ENCODE measurements at regions not wholly inside any gene's neighbourhood (a gene's known extent, or its start where the extent isn't known, plus 50 kb on each side); places are given as distances from the start of the nearest gene placed in this dataset.

- H3K14ac ChIP-seq (ENCODE audit: low read length) = no peak overlapping the region
- no peak overlapping the region for H3K4me3 ChIP-seq (ENCODE audit: low read length in 2 of 2)
- no peak overlapping the region for H2BK5ac ChIP-seq (ENCODE audit: low read length)
- no peaks in the 10 kb centered on the region for H3K9me3 ChIP-seq (replicated peaks in 1 of 2; ENCODE audit: control insufficient read depth in 2 of 2, insufficient read depth in 1 of 2, low read depth in 1 of 2, low read length in 2 of 2)
- H3K18ac ChIP-seq (ENCODE audit: low read length) = no peak overlapping the region
- no peak overlapping the region for H3K27ac ChIP-seq (replicated peaks; ENCODE audit: low read length)
- H3K23ac ChIP-seq (ENCODE audit: low read depth, low read length, poor library complexity) = no peak overlapping the region
- peaks cover 0 to 5% (median 0%) of the 10 kb centered on the region in 3 experiments for H3K27me3 ChIP-seq (ENCODE audit: control insufficient read depth in 3 of 3, insufficient read depth in 3 of 3, low read depth in 1 of 3, low read length in 3 of 3)
- no peak overlapping the region for H4K91ac ChIP-seq (ENCODE audit: low read depth, low read length, poor library complexity)
- no peak overlapping the region for H3K9ac ChIP-seq (ENCODE audit: low read depth, low read length, poor library complexity)
- H2AK5ac ChIP-seq (ENCODE audit: low read depth, low read length) = peak overlapping the region; percentile 41
- H4K8ac ChIP-seq (ENCODE audit: low read depth, low read length) = no peak overlapping the region
- H2BK12ac ChIP-seq (ENCODE audit: low read length) = no peak overlapping the region
- no peak for DNase-seq (ENCODE audit: low spot score)
- no peaks in the 10 kb centered on the region for H3K36me3 ChIP-seq (replicated peaks in 1 of 2; ENCODE audit: control insufficient read depth in 2 of 2, insufficient read depth in 2 of 2, low read length in 2 of 2)
- no peak overlapping the region for H2AFZ ChIP-seq (ENCODE audit: low read length)
- no peak overlapping the region for H3K4me2 ChIP-seq (ENCODE audit: insufficient read depth, low read length, poor library complexity, severe bottlenecking)
- WGBS, 2 donors (ENCODE audit: extremely low coverage in 2 of 2, insufficient read length in 2 of 2, insufficient replicate concordance in 1 of 2) = no CpG with 5 or more reads among the region's 6 CpGs
- no peak overlapping the region for H2BK120ac ChIP-seq (ENCODE audit: low read depth, low read length)
- H3K79me1 ChIP-seq (ENCODE audit: low read depth, low read length) = no peaks in the 10 kb centered on the region
- H3K4ac ChIP-seq (ENCODE audit: low read length) = no peak overlapping the region
- no peak overlapping the region for H2BK15ac ChIP-seq (ENCODE audit: low read length)
- peaks cover 13 to 31% of the 10 kb centered on the region in 2 donors for H3K4me1 ChIP-seq (ENCODE audit: control insufficient read depth in 2 of 2, insufficient read depth in 1 of 2, low read depth in 1 of 2, low read length in 2 of 2)
Measured at GRCh38 chr2:42908518-42909200, 116.3 kb upstream of the HAAO start.

GRCh38 chr2:42907835-42908234 is 115.5 kb upstream of the HAAO start:
- H3K4me2 ChIP-seq (ENCODE audit: insufficient read depth, low read length, poor library complexity, severe bottlenecking) = no peak overlapping the region
- no peak overlapping the region for H2AK5ac ChIP-seq (ENCODE audit: low read depth, low read length)
- no peak overlapping the region for H3K4ac ChIP-seq (ENCODE audit: low read length)
- no peak overlapping the region for H4K91ac ChIP-seq (ENCODE audit: low read depth, low read length, poor library complexity)
- peaks cover 0 to 8% (median 0%) of the 10 kb centered on the region in 3 experiments for H3K27me3 ChIP-seq (ENCODE audit: control insufficient read depth in 3 of 3, insufficient read depth in 3 of 3, low read depth in 1 of 3, low read length in 3 of 3)
- no peak overlapping the region for H2BK12ac ChIP-seq (ENCODE audit: low read length)
- no peaks in the 10 kb centered on the region for H3K79me1 ChIP-seq (ENCODE audit: low read depth, low read length)
- peaks cover 13 to 32% of the 10 kb centered on the region in 2 donors for H3K4me1 ChIP-seq (ENCODE audit: control insufficient read depth in 2 of 2, insufficient read depth in 1 of 2, low read depth in 1 of 2, low read length in 2 of 2)
- no peak overlapping the region for H2AFZ ChIP-seq (ENCODE audit: low read length)
- no peak overlapping the region for H3K23ac ChIP-seq (ENCODE audit: low read depth, low read length, poor library complexity)
- H3K18ac ChIP-seq (ENCODE audit: low read length) = no peak overlapping the region
- H3K4me3 ChIP-seq (ENCODE audit: low read length in 2 of 2) = no peak overlapping the region
- WGBS, 2 donors (ENCODE audit: extremely low coverage in 2 of 2, insufficient read length in 2 of 2, insufficient replicate concordance in 1 of 2) = no CpG with 5 or more reads among the region's 1 CpG
- no peak overlapping the region for H3K14ac ChIP-seq (ENCODE audit: low read length)
- H3K9me3 ChIP-seq (replicated peaks in 1 of 2; ENCODE audit: control insufficient read depth in 2 of 2, insufficient read depth in 1 of 2, low read depth in 1 of 2, low read length in 2 of 2) = no peaks in the 10 kb centered on the region
- no peak overlapping the region for H4K8ac ChIP-seq (ENCODE audit: low read depth, low read length)
- no peak for DNase-seq (ENCODE audit: low spot score)
- H3K9ac ChIP-seq (ENCODE audit: low read depth, low read length, poor library complexity) = no peak overlapping the region
- H3K27ac ChIP-seq (replicated peaks; ENCODE audit: low read length) = no peak overlapping the region
- no peak overlapping the region for H2BK15ac ChIP-seq (ENCODE audit: low read length)
- peak overlapping the region; percentile 30 for H2BK5ac ChIP-seq (ENCODE audit: low read length)
- H2BK120ac ChIP-seq (ENCODE audit: low read depth, low read length) = no peak overlapping the region
- H3K36me3 ChIP-seq (replicated peaks in 1 of 2; ENCODE audit: control insufficient read depth in 2 of 2, insufficient read depth in 2 of 2, low read length in 2 of 2) = no peaks in the 10 kb centered on the region

GRCh38 chr2:42906557-42907411 is 114.4 kb upstream of the HAAO start:
- H2BK120ac ChIP-seq (ENCODE audit: low read depth, low read length) = peak overlapping the region; percentile 81
- peak; percentile 55 for DNase-seq (ENCODE audit: low spot score)
- H2BK12ac ChIP-seq (ENCODE audit: low read length) = no peak overlapping the region
- H2BK5ac ChIP-seq (ENCODE audit: low read length) = no peak overlapping the region
- H3K4me3 ChIP-seq (ENCODE audit: low read length in 2 of 2) = no peak overlapping the region
- no peaks in the 10 kb centered on the region for H3K9me3 ChIP-seq (replicated peaks in 1 of 2; ENCODE audit: control insufficient read depth in 2 of 2, insufficient read depth in 1 of 2, low read depth in 1 of 2, low read length in 2 of 2)
- H3K27me3 ChIP-seq (ENCODE audit: control insufficient read depth in 3 of 3, insufficient read depth in 3 of 3, low read depth in 1 of 3, low read length in 3 of 3) = peaks cover 0 to 8% (median 0%) of the 10 kb centered on the region in 3 experiments
- no peak overlapping the region for H4K91ac ChIP-seq (ENCODE audit: low read depth, low read length, poor library complexity)
- H2BK15ac ChIP-seq (ENCODE audit: low read length) = no peak overlapping the region
- H2AFZ ChIP-seq (ENCODE audit: low read length) = peak overlapping the region; percentile 85
- WGBS, 2 donors (ENCODE audit: extremely low coverage in 2 of 2, insufficient read length in 2 of 2, insufficient replicate concordance in 1 of 2) = no CpG with 5 or more reads among the region's 15 CpGs
- H2AK5ac ChIP-seq (ENCODE audit: low read depth, low read length) = peak overlapping the region; percentile 13
- no peaks in the 10 kb centered on the region for H3K79me1 ChIP-seq (ENCODE audit: low read depth, low read length)
- H3K4me1 ChIP-seq (ENCODE audit: control insufficient read depth in 2 of 2, insufficient read depth in 1 of 2, low read depth in 1 of 2, low read length in 2 of 2) = peaks cover 13 to 32% of the 10 kb centered on the region in 2 donors
- peak overlapping the region; percentile 14 for H3K4ac ChIP-seq (ENCODE audit: low read length)
- H3K9ac ChIP-seq (ENCODE audit: low read depth, low read length, poor library complexity) = no peak overlapping the region
- no peak overlapping the region for H3K14ac ChIP-seq (ENCODE audit: low read length)
- H4K8ac ChIP-seq (ENCODE audit: low read depth, low read length) = no peak overlapping the region
- peak overlapping the region; percentile 72 for H3K27ac ChIP-seq (replicated peaks; ENCODE audit: low read length)
- H3K36me3 ChIP-seq (replicated peaks in 1 of 2; ENCODE audit: control insufficient read depth in 2 of 2, insufficient read depth in 2 of 2, low read length in 2 of 2) = no peaks in the 10 kb centered on the region
- H3K18ac ChIP-seq (ENCODE audit: low read length) = peak overlapping the region; percentile 67
- peak overlapping the region; percentile 51 for H3K4me2 ChIP-seq (ENCODE audit: insufficient read depth, low read length, poor library complexity, severe bottlenecking)
- no peak overlapping the region for H3K23ac ChIP-seq (ENCODE audit: low read depth, low read length, poor library complexity)

GRCh38 chr2:42906111-42906556 is 113.8 kb upstream of the HAAO start:
- Histone ChIP-seq H2AK5ac (ENCODE audit: low read depth, low read length) (peak overlapping the region; percentile 88), H4K8ac (ENCODE audit: low read depth, low read length) (no peak overlapping the region), H3K27ac (replicated peaks; ENCODE audit: low read length) (peak overlapping the region; percentile 72), H3K18ac (ENCODE audit: low read length) (peak overlapping the region; percentile 62), H3K36me3 (replicated peaks in 1 of 2; ENCODE audit: control insufficient read depth in 2 of 2, insufficient read depth in 2 of 2, low read length in 2 of 2) (no peaks in the 10 kb centered on the region), H2BK15ac (ENCODE audit: low read length) (peak overlapping the region; percentile 7), H3K27me3 (ENCODE audit: control insufficient read depth in 3 of 3, insufficient read depth in 3 of 3, low read depth in 1 of 3, low read length in 3 of 3) (peaks cover 0 to 8% (median 0%) of the 10 kb centered on the region in 3 experiments), H3K4me3 (ENCODE audit: low read length in 2 of 2) (no peak overlapping the region), H2BK120ac (ENCODE audit: low read depth, low read length) (peak overlapping the region; percentile 7), H3K4me1 (ENCODE audit: control insufficient read depth in 2 of 2, insufficient read depth in 1 of 2, low read depth in 1 of 2, low read length in 2 of 2) (peaks cover 13 to 31% of the 10 kb centered on the region in 2 donors), H3K79me1 (ENCODE audit: low read depth, low read length) (no peaks in the 10 kb centered on the region), H2BK12ac (ENCODE audit: low read length) (peak overlapping the region; percentile 31), H3K9ac (ENCODE audit: low read depth, low read length, poor library complexity) (no peak overlapping the region), H3K14ac (ENCODE audit: low read length) (no peak overlapping the region), H2AFZ (ENCODE audit: low read length) (peak overlapping the region; percentile 85), H3K4ac (ENCODE audit: low read length) (no peak overlapping the region), H3K23ac (ENCODE audit: low read depth, low read length, poor library complexity) (no peak overlapping the region), H4K91ac (ENCODE audit: low read depth, low read length, poor library complexity) (peak overlapping the region; percentile 10), H3K4me2 (ENCODE audit: insufficient read depth, low read length, poor library complexity, severe bottlenecking) (no peak overlapping the region), H3K9me3 (replicated peaks in 1 of 2; ENCODE audit: control insufficient read depth in 2 of 2, insufficient read depth in 1 of 2, low read depth in 1 of 2, low read length in 2 of 2) (no peaks in the 10 kb centered on the region), H2BK5ac (ENCODE audit: low read length) (peak overlapping the region; percentile 14)
- DNase-seq (ENCODE audit: low spot score) = no peak
- no CpG with 5 or more reads among the region's 4 CpGs for WGBS, 2 donors (ENCODE audit: extremely low coverage in 2 of 2, insufficient read length in 2 of 2, insufficient replicate concordance in 1 of 2)

Measured in neuronal stem cell (in vitro differentiated cells).